ENCODE measurements at regions not wholly inside any gene's neighbourhood (a gene's known extent, or its start where the extent isn't known, plus 50 kb on each side); places are given as distances from the start of the nearest gene placed in this dataset.

DNA sequence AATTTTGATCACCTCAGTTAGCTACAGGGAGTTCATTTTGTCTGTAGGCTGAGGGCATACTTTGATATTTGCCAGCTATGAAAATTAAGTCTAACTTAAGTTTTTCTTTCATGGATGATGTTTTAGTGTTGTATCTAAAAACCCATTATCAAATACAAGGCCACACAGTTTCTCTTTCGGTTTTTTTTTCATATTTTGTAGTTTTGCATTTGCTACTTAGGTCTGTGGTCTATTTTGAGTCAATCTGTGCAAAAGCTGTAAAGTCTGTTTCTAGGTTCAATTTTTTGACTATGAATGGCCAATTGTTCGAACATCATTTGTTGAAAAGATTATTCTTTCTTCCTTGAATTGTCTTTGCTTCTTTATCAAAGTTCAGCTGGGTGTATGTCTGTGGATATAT is 895.6 kb upstream of the ANO3 start:
- TF ChIP-seq CTCF (IDR thresholded peaks at IDR 0.05), result no peak
- TF ChIP-seq POLR2A (IDR thresholded peaks at IDR 0.05), result no peak

All from upper lobe of left lung (tissue), 4 donors.